ENCODE measurements at regions not wholly inside any gene's neighbourhood (a gene's known extent, or its start where the extent isn't known, plus 50 kb on each side); places are given as distances from the start of the nearest gene placed in this dataset.

DNA sequence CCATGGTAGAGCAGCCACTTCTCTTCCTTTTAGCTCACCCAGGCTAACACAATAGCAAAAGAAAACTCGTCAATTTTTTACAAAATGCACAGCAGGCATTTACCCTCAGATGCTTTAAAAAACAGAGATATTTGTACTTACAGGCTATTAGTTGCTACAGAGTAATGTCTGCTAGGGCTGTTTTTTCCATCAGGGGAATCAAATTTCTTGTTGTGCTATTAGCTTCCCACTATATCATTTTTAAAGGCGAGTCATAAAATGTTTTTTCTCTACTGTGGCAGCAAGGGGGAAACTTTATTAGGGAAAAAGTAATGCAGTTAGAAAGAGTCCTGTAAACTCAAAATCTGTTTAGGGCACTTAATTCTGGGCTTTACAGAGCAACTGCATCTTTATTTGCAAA is 277.9 kb upstream of the THSD7B start:
- H3K4me3 ChIP-seq (ENCODE audit: low read depth, low read length) = no peak overlapping the region
- TF ChIP-seq, protein P1, sequence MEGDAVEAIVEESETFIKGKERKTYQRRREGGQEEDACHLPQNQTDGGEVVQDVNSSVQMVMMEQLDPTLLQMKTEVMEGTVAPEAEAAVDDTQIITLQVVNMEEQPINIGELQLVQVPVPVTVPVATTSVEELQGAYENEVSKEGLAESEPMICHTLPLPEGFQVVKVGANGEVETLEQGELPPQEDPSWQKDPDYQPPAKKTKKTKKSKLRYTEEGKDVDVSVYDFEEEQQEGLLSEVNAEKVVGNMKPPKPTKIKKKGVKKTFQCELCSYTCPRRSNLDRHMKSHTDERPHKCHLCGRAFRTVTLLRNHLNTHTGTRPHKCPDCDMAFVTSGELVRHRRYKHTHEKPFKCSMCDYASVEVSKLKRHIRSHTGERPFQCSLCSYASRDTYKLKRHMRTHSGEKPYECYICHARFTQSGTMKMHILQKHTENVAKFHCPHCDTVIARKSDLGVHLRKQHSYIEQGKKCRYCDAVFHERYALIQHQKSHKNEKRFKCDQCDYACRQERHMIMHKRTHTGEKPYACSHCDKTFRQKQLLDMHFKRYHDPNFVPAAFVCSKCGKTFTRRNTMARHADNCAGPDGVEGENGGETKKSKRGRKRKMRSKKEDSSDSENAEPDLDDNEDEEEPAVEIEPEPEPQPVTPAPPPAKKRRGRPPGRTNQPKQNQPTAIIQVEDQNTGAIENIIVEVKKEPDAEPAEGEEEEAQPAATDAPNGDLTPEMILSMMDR (IDR thresholded peaks at IDR 0.05; ENCODE audit: borderline replicate concordance, insufficient read depth, low read depth, low read length) = no peak

DNA sequence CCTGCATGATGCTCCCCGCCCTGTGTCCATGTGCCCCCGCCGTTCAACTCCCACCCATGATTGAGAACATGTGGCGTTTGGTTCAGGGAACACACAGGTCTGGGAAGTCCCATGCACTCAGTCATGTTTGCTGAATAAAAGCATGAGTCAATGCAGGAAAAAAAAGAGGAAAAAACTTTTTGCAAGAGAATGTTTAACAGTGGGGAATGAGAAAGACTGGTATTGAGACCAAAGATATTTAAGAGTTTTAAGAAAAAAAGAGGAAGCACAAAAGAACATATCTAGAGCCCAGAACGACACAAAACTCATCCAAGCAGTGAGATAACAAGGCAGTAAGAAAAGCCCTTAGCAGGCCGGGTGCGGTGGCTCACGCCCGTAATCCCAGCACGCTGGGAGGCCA is 279.2 kb upstream of the THSD7B start:
- TF ChIP-seq, protein P1 (IDR thresholded peaks at IDR 0.05; ENCODE audit: borderline replicate concordance, insufficient read depth, low read depth, low read length) = no peak
- H3K4me3 ChIP-seq (ENCODE audit: low read depth, low read length) = no peak overlapping the region

DNA sequence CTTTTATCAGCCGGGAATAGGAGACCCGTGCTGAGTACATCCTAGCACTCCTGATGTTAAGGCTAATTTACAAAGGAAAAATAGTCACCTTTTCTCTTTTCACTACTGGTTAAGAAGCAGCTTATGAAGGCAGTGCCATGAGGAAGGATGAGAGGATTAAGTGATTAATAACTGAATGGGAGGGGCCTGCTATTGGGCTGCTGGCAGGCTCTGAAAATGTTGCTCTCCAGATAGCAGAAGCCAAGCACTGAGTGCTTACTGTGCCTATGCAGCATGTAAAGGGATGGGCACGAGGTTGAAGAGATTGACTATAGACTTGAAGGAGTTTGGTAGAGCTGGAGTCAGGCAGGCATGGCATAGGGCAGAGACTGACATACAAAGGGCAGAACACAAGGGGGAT is 282.4 kb upstream of the THSD7B start:
- TF ChIP-seq, protein P1 (IDR thresholded peaks at IDR 0.05; ENCODE audit: borderline replicate concordance, insufficient read depth, low read depth, low read length) = no peak
- no peak overlapping the region for H3K4me3 ChIP-seq (ENCODE audit: low read depth, low read length)

DNA sequence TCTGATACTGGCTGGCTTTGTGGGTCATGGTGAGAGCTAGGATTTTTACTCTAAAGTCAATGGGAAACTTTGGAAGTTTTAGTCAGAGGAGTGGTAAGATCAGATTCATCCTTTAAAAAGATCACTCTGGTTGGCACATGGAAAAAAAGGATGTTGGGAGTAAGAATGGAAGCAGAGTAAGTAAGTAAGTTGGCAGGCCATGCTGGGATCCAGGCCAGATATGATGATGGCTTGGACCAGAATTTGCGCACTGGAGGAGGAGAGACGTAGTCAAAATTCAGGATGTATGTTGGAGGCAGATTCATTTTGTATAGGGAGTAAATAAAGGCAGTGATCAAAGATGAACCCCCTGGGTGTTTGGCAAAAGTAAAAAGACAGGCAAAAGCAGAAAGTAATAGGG is 283.3 kb upstream of the THSD7B start:
- H3K4me3 ChIP-seq (ENCODE audit: low read depth, low read length) = no peak overlapping the region
- TF ChIP-seq, protein P1 (IDR thresholded peaks at IDR 0.05; ENCODE audit: borderline replicate concordance, insufficient read depth, low read depth, low read length) = no peak

DNA sequence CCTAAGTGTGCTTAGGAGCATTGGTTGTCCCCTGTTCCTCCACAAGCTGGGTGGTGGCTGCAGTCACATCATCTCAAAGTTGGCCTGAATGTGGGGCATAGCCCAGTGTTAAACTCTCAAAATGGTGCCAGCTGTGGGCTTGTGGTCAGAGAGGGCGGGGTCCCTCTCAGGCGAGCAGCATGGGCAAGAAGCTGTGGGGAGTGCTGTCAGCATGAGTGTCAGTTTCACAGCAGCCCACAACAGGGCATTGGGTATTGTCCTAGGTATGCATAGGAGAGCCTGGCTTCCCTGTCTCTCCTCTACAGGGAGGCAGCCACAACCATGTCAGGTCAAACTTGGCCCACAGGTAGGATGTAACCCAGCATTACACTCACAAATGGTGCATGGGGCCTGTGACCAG is 285.6 kb upstream of the THSD7B start:
- TF ChIP-seq, protein P1 (IDR thresholded peaks at IDR 0.05; ENCODE audit: borderline replicate concordance, insufficient read depth, low read depth, low read length) = no peak
- H3K4me3 ChIP-seq (ENCODE audit: low read depth, low read length) = no peak overlapping the region

DNA sequence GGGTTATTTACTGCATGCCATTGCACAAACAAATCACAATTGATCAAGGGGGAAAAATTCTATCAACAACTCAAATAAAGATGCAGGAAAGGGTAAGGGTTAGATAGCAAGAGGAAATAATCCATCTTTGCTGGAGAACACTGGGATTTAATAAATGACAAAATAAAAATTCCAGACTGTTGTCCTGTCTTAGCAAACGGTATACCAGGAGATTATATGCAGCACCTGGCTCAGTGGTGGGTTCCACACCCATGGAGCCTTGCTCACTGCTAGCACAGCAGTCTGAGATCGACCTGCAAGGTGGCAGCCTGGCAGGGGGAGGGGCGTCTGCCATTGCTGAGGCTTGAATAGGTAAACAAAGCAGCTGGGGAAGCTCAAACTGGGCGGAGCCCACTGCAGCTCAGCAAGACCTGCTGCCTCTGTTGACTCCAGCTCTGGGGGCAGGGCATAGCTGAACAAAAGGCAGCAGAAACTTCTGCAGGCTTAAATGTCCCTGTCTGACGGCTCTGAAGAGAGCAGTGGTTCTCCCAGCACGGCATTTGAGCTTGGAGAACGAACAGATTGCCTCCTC is 296.5 kb upstream of the THSD7B start:
- TF ChIP-seq, protein P1 (IDR thresholded peaks at IDR 0.05; ENCODE audit: borderline replicate concordance, insufficient read depth, low read depth, low read length) = no peak
- no peak overlapping the region for H3K4me3 ChIP-seq (ENCODE audit: low read depth, low read length)

DNA sequence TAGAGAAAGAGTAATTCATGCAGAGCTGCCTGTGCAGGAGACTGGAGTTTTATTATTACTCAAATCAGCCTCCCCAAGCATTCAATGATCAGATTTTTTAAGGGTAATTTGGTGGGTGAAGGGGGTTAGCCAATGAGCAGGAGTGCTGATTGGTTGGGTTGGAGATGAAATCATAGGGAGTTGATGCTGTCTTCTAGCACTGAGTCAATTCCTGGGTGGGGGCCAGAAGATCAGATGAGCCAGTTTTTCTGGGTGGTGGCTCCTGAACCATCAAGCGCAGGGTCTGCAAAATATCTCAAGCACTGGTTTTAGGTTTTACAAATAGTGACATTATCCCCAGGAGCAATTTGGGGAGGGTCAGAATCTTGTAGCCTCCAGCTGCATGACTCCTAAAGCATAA is 312.8 kb upstream of the THSD7B start:
- H3K4me3 ChIP-seq (ENCODE audit: low read depth, low read length) = no peak overlapping the region
- TF ChIP-seq, protein P1 (IDR thresholded peaks at IDR 0.05; ENCODE audit: borderline replicate concordance, insufficient read depth, low read depth, low read length) = no peak
